Hepatocyte (in vitro differentiated cells): ENCODE measurements at regions not wholly inside any gene's neighbourhood (a gene's known extent, or its start where the extent isn't known, plus 50 kb on each side); places are given as distances from the start of the nearest gene placed in this dataset.

Experiments used
- DNase-seq: peaks from one replicate; pipeline ENCODE4 v3.0.0-alpha.2; 2016; ENCODE audit warnings: low spot score
- H2AFZ ChIP-seq: fragments of 200-600 bp; sonication (generic); 2 replicates; pipeline ENCODE4 v1.6.0; 2016; ENCODE audit warnings: antibody characterized with exemption, mild to moderate bottlenecking
- H3K27ac ChIP-seq: fragments of 200-600 bp; sonication (generic); 2 replicates; pipeline ENCODE4 v1.5.1; 2016; ENCODE audit warnings: mild to moderate bottlenecking
- H3K27me3 ChIP-seq: fragments of 200-600 bp; sonication (generic); 2 replicates; pipeline ENCODE4 v1.6.1; 2016
- H3K36me3 ChIP-seq: fragments of 200-600 bp; sonication (generic); replicated peaks from 2 replicates; pipeline ENCODE4 v1.5.1; 2016; ENCODE audit warnings: low read depth; ENCODE audit not compliant: insufficient read depth
- H3K4me1 ChIP-seq: fragments of 200-600 bp; sonication (generic); 2 replicates; pipeline ENCODE4 v1.5.1; 2016; ENCODE audit warnings: mild to moderate bottlenecking, moderate library complexity; ENCODE audit not compliant: insufficient read depth
- H3K4me2 ChIP-seq: fragments of 200-600 bp; sonication (generic); 2 replicates; pipeline ENCODE4 v1.6.0; 2016
- H3K4me3 ChIP-seq: fragments of 200-600 bp; sonication (generic); 2 replicates; pipeline ENCODE4 v1.5.1; 2016; ENCODE audit warnings: mild to moderate bottlenecking
- H3K79me2 ChIP-seq: fragments of 200-600 bp; sonication (generic); 2 replicates; pipeline ENCODE4 v1.6.0; 2017; ENCODE audit warnings: mild to moderate bottlenecking
- H3K9me2 ChIP-seq: fragments of 200-600 bp; sonication (generic); replicated peaks from 2 replicates; pipeline ENCODE4 v1.6.0; 2017; ENCODE audit warnings: mild to moderate bottlenecking; ENCODE audit not compliant: insufficient read depth
- H3K9me3 ChIP-seq: fragments of 200-600 bp; sonication (generic); 2 replicates; pipeline ENCODE4 v1.5.1; 2016; ENCODE audit warnings: low read depth, mild to moderate bottlenecking
- H4K20me1 ChIP-seq: fragments of 200-600 bp; sonication (generic); 2 replicates; pipeline ENCODE4 v1.6.0; 2016; ENCODE audit warnings: mild to moderate bottlenecking; ENCODE audit not compliant: insufficient read depth, poor library complexity, severe bottlenecking
- CTCF ChIP-seq: fragments of 200-600 bp; sonication (generic); IDR thresholded peaks from 2 replicates; pipeline ENCODE4 v1.5.1; 2016; ENCODE audit warnings: antibody characterized with exemption, mild to moderate bottlenecking; ENCODE audit not compliant: poor library complexity
- EZH2 ChIP-seq: fragments of 200-600 bp; sonication (generic); IDR thresholded peaks from 2 replicates; pipeline ENCODE4 v1.6.1; 2016; ENCODE audit warnings: antibody characterized with exemption, mild to moderate bottlenecking, borderline replicate concordance
- EZH2phosphoT487 ChIP-seq: fragments of 200-600 bp; sonication (generic); IDR thresholded peaks from one replicate; pipeline ENCODE4 v1.6.1; 2018; ENCODE audit warnings: antibody characterized with exemption, mild to moderate bottlenecking, low read depth, moderate library complexity; ENCODE audit not compliant: unreplicated experiment, severe bottlenecking
- WGBS: methylation state at CpG from one replicate; pipeline ENCODE4 v1.1.6; 2016; ENCODE audit warnings: low lambda C conversion rate; ENCODE audit errors: missing lambda C conversion rate; 5-methylcytosine and 5-hydroxymethylcytosine counted together

DNA sequence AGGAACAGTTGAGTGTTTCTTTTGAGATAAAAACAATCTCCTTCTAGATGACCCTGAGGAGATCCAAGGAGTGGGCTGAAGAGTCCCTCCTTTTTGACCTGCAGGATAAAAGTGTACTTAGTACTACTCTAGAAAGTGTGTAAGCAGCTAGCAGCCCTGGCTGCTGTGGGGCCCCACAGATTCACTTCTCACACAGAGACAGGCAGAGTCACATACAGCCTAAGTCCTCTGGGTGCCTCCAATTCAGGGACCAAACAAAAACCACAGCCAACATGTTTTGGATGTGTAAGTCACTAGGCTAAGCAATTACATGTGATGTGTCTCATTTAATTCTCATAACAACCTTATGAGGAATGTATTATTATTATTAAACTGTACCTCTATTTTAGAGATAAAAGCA, 97.1 kb downstream of the TMEM100 start:
- no peak for DNase-seq
- no peaks in the 10 kb centered on the region for H3K9me2 ChIP-seq
- H3K36me3 ChIP-seq, result no peaks in the 10 kb centered on the region
- no peaks in the 10 kb centered on the region for H4K20me1 ChIP-seq
- H3K4me3 ChIP-seq, result no peak overlapping the region
- peak overlapping the region; percentile 1 for H2AFZ ChIP-seq
- H3K4me2 ChIP-seq, result peak overlapping the region; percentile 32
- no peak overlapping the region for H3K27ac ChIP-seq
- no peaks in the 10 kb centered on the region for H3K9me3 ChIP-seq
- TF ChIP-seq EZH2phosphoT487, result no peak
- no peak for TF ChIP-seq EZH2
- TF ChIP-seq CTCF, result no peak
- H3K27me3 ChIP-seq, result no peaks in the 10 kb centered on the region
- no peaks in the 10 kb centered on the region for H3K4me1 ChIP-seq
- H3K79me2 ChIP-seq, result no peaks in the 10 kb centered on the region

- H4K20me1 ChIP-seq, result no peaks in the 10 kb centered on the region
- DNase-seq, result no peak
- H3K9me2 ChIP-seq, result no peaks in the 10 kb centered on the region
- 85% methylated on average over 3 of the region's 3 CpGs for WGBS
- peak overlapping the region; percentile 1 for H2AFZ ChIP-seq
- TF ChIP-seq EZH2phosphoT487 (no peak), EZH2 (no peak), CTCF (no peak)
- H3K36me3 ChIP-seq, result no peaks in the 10 kb centered on the region
- no peak overlapping the region for H3K27ac ChIP-seq
- H3K4me1 ChIP-seq, result no peaks in the 10 kb centered on the region
- H3K4me3 ChIP-seq, result no peak overlapping the region
- H3K27me3 ChIP-seq, result no peaks in the 10 kb centered on the region
- no peaks in the 10 kb centered on the region for H3K79me2 ChIP-seq
- peak overlapping the region; percentile 32 for H3K4me2 ChIP-seq
- no peaks in the 10 kb centered on the region for H3K9me3 ChIP-seq
These were observed 97.8 kb downstream of the TMEM100 start for GRCh38 chr17:55624772-55625433.

GRCh38 chr17:55622547-55622946, 100.1 kb downstream of the TMEM100 start:
- no peaks in the 10 kb centered on the region for H3K27me3 ChIP-seq
- no peak for TF ChIP-seq EZH2
- no peaks in the 10 kb centered on the region for H3K9me2 ChIP-seq
- H3K9me3 ChIP-seq, result no peaks in the 10 kb centered on the region
- no peak overlapping the region for H3K27ac ChIP-seq
- no peak for DNase-seq
- H3K36me3 ChIP-seq, result no peaks in the 10 kb centered on the region
- no peaks in the 10 kb centered on the region for H3K79me2 ChIP-seq
- 83% methylated on average over 3 of the region's 3 CpGs for WGBS
- no peaks in the 10 kb centered on the region for H3K4me1 ChIP-seq
- H4K20me1 ChIP-seq, result no peaks in the 10 kb centered on the region
- no peak overlapping the region for H3K4me2 ChIP-seq
- no peak overlapping the region for H2AFZ ChIP-seq
- no peak overlapping the region for H3K4me3 ChIP-seq

DNA sequence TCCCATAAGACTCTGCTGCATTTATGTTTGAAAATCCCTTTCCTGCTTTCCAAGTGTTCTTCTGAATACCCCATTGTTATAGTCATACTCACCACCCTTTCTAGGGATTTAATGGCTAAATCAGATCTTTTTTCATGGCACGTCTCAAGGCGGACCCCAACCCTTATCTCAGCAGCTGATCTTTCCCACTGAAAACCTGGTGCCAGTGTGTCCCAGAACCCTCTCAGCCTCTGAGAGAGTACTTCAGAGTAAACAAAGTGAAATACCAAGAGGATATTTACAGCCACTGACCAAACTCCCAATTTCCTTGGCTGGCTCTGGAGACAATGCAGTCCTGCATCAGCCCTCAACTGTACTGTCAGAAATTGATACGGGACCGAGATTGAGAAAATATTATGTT, 101.7 kb downstream of the TMEM100 start:
- no peaks in the 10 kb centered on the region for H4K20me1 ChIP-seq
- no peak overlapping the region for H2AFZ ChIP-seq
- H3K9me3 ChIP-seq, result no peaks in the 10 kb centered on the region
- no peaks in the 10 kb centered on the region for H3K27me3 ChIP-seq
- H3K79me2 ChIP-seq, result no peaks in the 10 kb centered on the region
- 54% methylated on average over 4 of the region's 4 CpGs for WGBS
- no peaks in the 10 kb centered on the region for H3K36me3 ChIP-seq
- TF ChIP-seq CTCF, result no peak
- TF ChIP-seq EZH2, result no peak
- TF ChIP-seq EZH2phosphoT487, result no peak
- no peak overlapping the region for H3K4me2 ChIP-seq
- H3K27ac ChIP-seq, result no peak overlapping the region
- no peaks in the 10 kb centered on the region for H3K4me1 ChIP-seq
- no peaks in the 10 kb centered on the region for H3K9me2 ChIP-seq
- no peak for DNase-seq
- H3K4me3 ChIP-seq, result no peak overlapping the region
